Endothelial cell of umbilical vein (primary cell): ENCODE measurements at regions not wholly inside any gene's neighbourhood (a gene's known extent, or its start where the extent isn't known, plus 50 kb on each side); places are given as distances from the start of the nearest gene placed in this dataset.
A peak's percentile ranks its signal among the peaks of the same experiment; 100 is the strongest.

Experiments used
- BruUV-seq: library from RNA; stranded (reverse); fragments of 400-500 nt; replicated peaks from 2 replicates; lab custom pipeline; 2021; lab: Mats Ljungman, UMichigan
- CTCF ChIA-PET: fragments of 300-600, 350-600 bp; sonication (Branson Sonifier 250); formaldehyde crosslinking; loops from one replicate; lab custom pipeline; 2021; ENCODE audit warnings: antibody characterized with exemption, inconsistent platforms; lab: Charles Lee
- POLR2A ChIA-PET: fragments of 300-600, 350-600 bp; sonication (Branson Sonifier 250); formaldehyde crosslinking; loops from one replicate; lab custom pipeline; 2021; ENCODE audit warnings: antibody characterized with exemption, inconsistent platforms; lab: Charles Lee
- DNase-seq: peaks from one replicate; pipeline ENCODE4 v3.0.0-alpha.2; 2011; ENCODE audit warnings: low read depth, low spot score
- FAIRE-seq: peaks from 2 replicates; lab custom pipeline; 2011; peaks lifted over from hg19 to GRCh38; lab: Jason Lieb, UNC
- H2AFZ ChIP-seq: 2 replicates; pipeline ENCODE4 v1.6.0; 2012; ENCODE audit warnings: low read depth, low read length, control low read depth, inconsistent platforms
- H3K27ac ChIP-seq: 2 replicates; pipeline ENCODE4 v1.5.1; 2011; ENCODE audit warnings: low read depth, mild to moderate bottlenecking, control low read depth, low read length, moderate library complexity; ENCODE audit not compliant: insufficient read depth
- H3K27me3 ChIP-seq, 2 experiments: 2 replicates each; pipeline versions ENCODE4 v1.6.0 to v1.6.1; 2011; ENCODE audit warnings: low read length in 2 of 2, mixed read lengths in 1 of 2; ENCODE audit not compliant: control insufficient read depth in 2 of 2, insufficient read depth in 2 of 2
- H3K36me3 ChIP-seq, 2 experiments: 2 replicates in 1 of 2; 3 replicates in 1 of 2; pipeline ENCODE4 v1.5.1; 2011; ENCODE audit warnings: low read length in 2 of 2, mild to moderate bottlenecking in 1 of 2, moderate library complexity in 1 of 2; ENCODE audit not compliant: control insufficient read depth in 2 of 2, insufficient read depth in 2 of 2; ENCODE audit errors: extremely low read depth in 1 of 2
- H3K4me1 ChIP-seq: 3 replicates; pipeline ENCODE4 v1.5.1; 2011; ENCODE audit warnings: mild to moderate bottlenecking, low read length; ENCODE audit not compliant: control insufficient read depth, insufficient read depth; ENCODE audit errors: extremely low read depth
- H3K4me2 ChIP-seq: 2 replicates; pipeline ENCODE4 v1.6.1; 2011; ENCODE audit warnings: low read length, control low read depth, mixed read lengths; ENCODE audit not compliant: insufficient read depth
- H3K4me3 ChIP-seq, 3 experiments: fragments of 200-600 bp in 1 of 3; sonication (generic), shearing (Covaris generic) in 1 of 3; replicated peaks in 1 of 3; 2 replicates each; pipeline ENCODE4 v1.5.1; 2011 to 2016; ENCODE audit warnings: control low read depth in 3 of 3, low read length in 3 of 3, mild to moderate bottlenecking in 2 of 3, inconsistent platforms in 1 of 3, low read depth in 1 of 3, moderate library complexity in 1 of 3; ENCODE audit not compliant: insufficient read depth in 1 of 3
- H3K79me2 ChIP-seq: 2 replicates; pipeline ENCODE4 v1.6.0; 2012; ENCODE audit warnings: low read length, inconsistent platforms; ENCODE audit not compliant: control insufficient read depth, insufficient read depth
- H3K9ac ChIP-seq: replicated peaks from 2 replicates; pipeline ENCODE3; 2011; ENCODE audit warnings: low read length, control low read depth; ENCODE audit not compliant: insufficient read depth; ENCODE audit errors: extremely low read depth
- H3K9me1 ChIP-seq: replicated peaks from 3 replicates; pipeline ENCODE4 v1.6.0; 2011; ENCODE audit warnings: mild to moderate bottlenecking, low read length; ENCODE audit not compliant: control insufficient read depth, insufficient read depth; ENCODE audit errors: extremely low read depth
- H3K9me3 ChIP-seq: replicated peaks from 2 replicates; pipeline ENCODE4 v1.5.1; 2012; ENCODE audit warnings: low read length, inconsistent platforms; ENCODE audit not compliant: control insufficient read depth, insufficient read depth
- H4K20me1 ChIP-seq: replicated peaks from 2 replicates; pipeline ENCODE3; 2011; ENCODE audit warnings: mild to moderate bottlenecking, low read length; ENCODE audit not compliant: control insufficient read depth, insufficient read depth; ENCODE audit errors: extremely low read depth
- EZH2 ChIP-seq: IDR thresholded peaks from 2 replicates; pipeline ENCODE4 v1.6.1; 2012; ENCODE audit warnings: borderline replicate concordance, low read depth, mild to moderate bottlenecking, moderate library complexity, low read length, inconsistent platforms; ENCODE audit not compliant: severe bottlenecking
- FOS ChIP-seq: IDR thresholded peaks from 2 replicates; pipeline ENCODE4 v1.6.1; 2011; ENCODE audit warnings: mild to moderate bottlenecking, low read length, moderate library complexity, borderline replicate concordance; ENCODE audit not compliant: insufficient read depth
- GATA2 ChIP-seq: IDR thresholded peaks from 2 replicates; pipeline ENCODE4 v1.7.0; 2011; ENCODE audit warnings: low read depth, mild to moderate bottlenecking, moderate library complexity, mixed read lengths, low read length; ENCODE audit not compliant: insufficient read length, insufficient read depth
- JUN ChIP-seq: IDR thresholded peaks from 2 replicates; pipeline ENCODE4 v1.6.1; 2011; ENCODE audit warnings: borderline replicate concordance, low read depth; ENCODE audit not compliant: insufficient read length, insufficient read depth
- MYC ChIP-seq: IDR thresholded peaks from one replicate; pipeline ENCODE4 v1.6.1; 2011; ENCODE audit warnings: mild to moderate bottlenecking, low read depth, low read length
- POLR2A ChIP-seq: IDR thresholded peaks from 2 replicates; pipeline ENCODE4 v1.6.1; 2012; ENCODE audit warnings: low read depth, mild to moderate bottlenecking, control low read depth, low read length
- POLR2AphosphoS5 ChIP-seq: IDR thresholded peaks from 2 replicates; pipeline ENCODE4 v1.6.1; 2012; ENCODE audit warnings: low read depth, mild to moderate bottlenecking, control low read depth, low read length, moderate library complexity; ENCODE audit not compliant: insufficient read depth
- dilution Hi-C: fragments of 300-500 bp; cut with MboI; formaldehyde crosslinking; loops from one replicate; pipeline ENCODE4 v1.15.0; 2019; ENCODE audit warnings: low sequenced_read_pairs; ENCODE audit not compliant: extremely low pct_ligation_motif_present
- intact Hi-C: fragments of 100-400 bp; cut with micrococcal nuclease; formaldehyde crosslinking; loops from one replicate; pipeline ENCODE4 v1.10.0; 2022
- TF ChIP-seq, protein P1 (sequence below): IDR thresholded peaks from 2 replicates; pipeline ENCODE4 v1.6.1; 2011; ENCODE audit not compliant: insufficient read depth, insufficient read length
- TF ChIP-seq, protein P2 (sequence below), 2 donors: IDR thresholded peaks; 1 replicate in 1 of 2; 2 replicates in 1 of 2; pipeline ENCODE4 v1.5.1; 2011; ENCODE audit warnings: low read length in 2 of 2, mild to moderate bottlenecking in 2 of 2, moderate library complexity in 2 of 2, control low read depth in 1 of 2, inconsistent platforms in 1 of 2, low read depth in 1 of 2; ENCODE audit not compliant: insufficient read depth in 1 of 2; ENCODE audit errors: extremely low read depth in 1 of 2

DNA sequence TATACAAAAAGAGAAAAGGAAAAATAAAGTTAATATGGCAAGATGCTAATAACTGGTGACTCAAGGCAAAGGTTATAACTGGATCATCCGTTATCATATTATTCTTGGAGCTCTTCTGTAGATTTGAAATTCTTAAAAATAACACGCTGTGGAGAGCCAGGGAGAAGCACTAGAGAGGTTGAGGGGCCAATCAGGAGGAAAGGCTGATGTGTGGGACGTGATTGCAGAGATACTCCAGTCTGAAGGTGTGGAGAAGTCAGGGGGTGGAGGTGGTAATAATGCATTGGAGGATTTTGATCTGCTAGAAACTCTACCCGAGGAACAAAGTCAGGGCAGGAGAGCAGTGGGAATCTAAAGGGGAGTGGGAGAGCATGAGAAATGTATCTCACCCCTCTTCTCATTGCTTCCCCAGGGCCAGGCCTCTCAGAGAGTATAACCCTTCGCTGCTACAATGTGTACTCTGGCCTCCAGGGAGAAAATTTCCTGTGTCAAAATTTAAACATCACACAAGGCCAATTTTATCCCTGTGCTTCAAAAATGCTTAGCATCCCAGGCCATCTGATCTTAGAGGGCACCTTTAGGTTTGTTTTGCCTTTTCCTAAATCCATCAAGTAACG, 211.5 kb upstream of the SEMA6D start:
- Histone ChIP-seq H2AFZ (no peak overlapping the region), H3K36me3 (no peaks in the 10 kb centered on the region), H3K9me3 (no peaks in the 10 kb centered on the region), H4K20me1 (no peaks in the 10 kb centered on the region), H3K9me1 (no peaks in the 10 kb centered on the region), H3K9ac (no peak overlapping the region), H3K79me2 (no peaks in the 10 kb centered on the region), H3K27me3 (no peaks in the 10 kb centered on the region), H3K27ac (no peak overlapping the region), H3K4me2 (no peak overlapping the region), H3K4me1 (no peaks in the 10 kb centered on the region), H3K4me3 (no peak overlapping the region)
- FAIRE-seq, result peak; percentile 62
- intact Hi-C loops, result no loop called here
- DNase-seq, result no peak
- CTCF ChIA-PET, result interaction anchor here (1.0 to 1.6 kb wide), 2 partner anchors 11 to 13 kb away, joined by 3 read pairs; no protein-coding TSS in a partner anchor
- BruUV-seq, result no TSS peak
- POLR2A ChIA-PET, result no interaction called here
- TF ChIP-seq MYC (no peak), FOS (no peak), GATA2 (no peak), POLR2AphosphoS5 (no peak), JUN (no peak), EZH2 (no peak), POLR2A (no peak)
- TF ChIP-seq, protein P1, sequence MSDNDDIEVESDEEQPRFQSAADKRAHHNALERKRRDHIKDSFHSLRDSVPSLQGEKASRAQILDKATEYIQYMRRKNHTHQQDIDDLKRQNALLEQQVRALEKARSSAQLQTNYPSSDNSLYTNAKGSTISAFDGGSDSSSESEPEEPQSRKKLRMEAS, result no peak
- TF ChIP-seq, protein P2, sequence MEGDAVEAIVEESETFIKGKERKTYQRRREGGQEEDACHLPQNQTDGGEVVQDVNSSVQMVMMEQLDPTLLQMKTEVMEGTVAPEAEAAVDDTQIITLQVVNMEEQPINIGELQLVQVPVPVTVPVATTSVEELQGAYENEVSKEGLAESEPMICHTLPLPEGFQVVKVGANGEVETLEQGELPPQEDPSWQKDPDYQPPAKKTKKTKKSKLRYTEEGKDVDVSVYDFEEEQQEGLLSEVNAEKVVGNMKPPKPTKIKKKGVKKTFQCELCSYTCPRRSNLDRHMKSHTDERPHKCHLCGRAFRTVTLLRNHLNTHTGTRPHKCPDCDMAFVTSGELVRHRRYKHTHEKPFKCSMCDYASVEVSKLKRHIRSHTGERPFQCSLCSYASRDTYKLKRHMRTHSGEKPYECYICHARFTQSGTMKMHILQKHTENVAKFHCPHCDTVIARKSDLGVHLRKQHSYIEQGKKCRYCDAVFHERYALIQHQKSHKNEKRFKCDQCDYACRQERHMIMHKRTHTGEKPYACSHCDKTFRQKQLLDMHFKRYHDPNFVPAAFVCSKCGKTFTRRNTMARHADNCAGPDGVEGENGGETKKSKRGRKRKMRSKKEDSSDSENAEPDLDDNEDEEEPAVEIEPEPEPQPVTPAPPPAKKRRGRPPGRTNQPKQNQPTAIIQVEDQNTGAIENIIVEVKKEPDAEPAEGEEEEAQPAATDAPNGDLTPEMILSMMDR (IDR thresholded peaks at IDR 0.05; ENCODE audit: extremely low read depth in 1 of 2, insufficient read depth in 1 of 2, low read depth in 1 of 2, low read length in 2 of 2), result no peak
- dilution Hi-C loops, result no loop called here
